CD1c-positive myeloid dendritic cell (primary cell): ENCODE measurements at regions not wholly inside any gene's neighbourhood (a gene's known extent, or its start where the extent isn't known, plus 50 kb on each side); places are given as distances from the start of the nearest gene placed in this dataset.

Source experiments
- DNase-seq: peaks from one replicate; pipeline ENCODE4 v3.0.0-alpha.2; 2016; ENCODE audit errors: extremely low spot score

DNA sequence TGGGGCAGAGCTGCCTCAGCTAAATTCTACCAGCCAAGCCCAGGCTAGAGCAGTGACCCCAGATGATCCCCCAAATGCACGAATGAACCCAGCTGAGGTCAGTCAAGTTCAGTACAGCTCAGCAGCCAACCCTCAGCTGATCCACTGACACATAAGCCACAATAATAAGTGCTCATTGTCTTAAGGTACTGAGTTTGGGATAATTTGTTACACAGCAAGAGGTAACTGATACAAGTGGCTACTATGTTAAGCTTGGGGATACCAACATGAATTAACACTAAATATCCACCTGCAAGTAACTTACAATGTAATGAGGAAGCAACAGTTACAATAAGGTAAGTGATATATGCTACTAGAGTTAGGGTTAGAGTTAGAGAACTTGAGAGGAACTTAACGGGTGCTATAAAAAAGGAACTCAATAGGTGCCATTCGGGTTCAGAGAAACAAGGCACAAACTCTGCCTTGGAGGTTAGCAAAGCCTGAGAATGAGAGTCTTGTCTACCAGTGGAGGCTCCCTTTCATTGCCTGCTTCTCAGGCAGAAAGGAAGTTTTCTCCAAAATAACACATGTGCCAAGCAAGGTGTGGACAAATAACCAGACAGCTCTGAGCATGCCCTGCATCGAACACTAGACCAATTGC lies 189.4 kb downstream of the ARL4C start:
- peak; percentile 39 for DNase-seq

DNA sequence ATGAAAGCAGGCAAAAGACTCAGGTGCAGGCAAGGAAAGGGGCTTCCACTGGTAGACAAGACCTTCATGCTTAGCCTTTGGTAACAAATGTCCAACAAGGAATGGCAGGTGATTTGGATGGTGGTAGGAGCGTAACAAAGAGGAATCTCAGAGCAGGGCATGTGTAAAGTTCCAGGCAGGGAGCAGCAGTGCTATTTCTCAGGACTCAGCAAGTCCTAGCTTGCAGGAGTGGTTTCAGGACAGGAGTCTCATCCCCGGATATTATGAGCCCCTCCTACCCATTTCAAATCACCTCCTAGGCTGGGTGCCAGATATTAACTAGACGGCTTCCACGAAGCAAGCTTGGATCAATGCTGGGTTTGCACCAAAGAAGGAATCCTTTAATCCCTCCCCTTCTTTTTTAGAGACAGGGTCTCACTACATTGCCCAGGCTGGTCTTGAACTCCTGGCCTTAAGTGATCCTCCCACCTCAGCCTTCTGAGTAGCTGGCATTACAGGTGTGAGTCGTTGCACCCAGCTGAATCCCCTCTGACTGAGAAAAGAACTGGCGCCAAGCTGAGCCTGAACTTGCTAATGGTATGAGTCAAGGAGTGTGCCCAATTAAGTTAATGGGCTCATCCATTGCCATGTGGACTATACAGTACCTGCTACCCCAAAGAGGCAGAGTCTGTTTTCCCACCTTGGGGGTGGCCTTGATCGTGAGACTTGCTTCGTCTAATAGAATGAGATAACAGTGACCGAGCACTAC lies 190.3 kb downstream of the ARL4C start:
- no peak for DNase-seq

DNA sequence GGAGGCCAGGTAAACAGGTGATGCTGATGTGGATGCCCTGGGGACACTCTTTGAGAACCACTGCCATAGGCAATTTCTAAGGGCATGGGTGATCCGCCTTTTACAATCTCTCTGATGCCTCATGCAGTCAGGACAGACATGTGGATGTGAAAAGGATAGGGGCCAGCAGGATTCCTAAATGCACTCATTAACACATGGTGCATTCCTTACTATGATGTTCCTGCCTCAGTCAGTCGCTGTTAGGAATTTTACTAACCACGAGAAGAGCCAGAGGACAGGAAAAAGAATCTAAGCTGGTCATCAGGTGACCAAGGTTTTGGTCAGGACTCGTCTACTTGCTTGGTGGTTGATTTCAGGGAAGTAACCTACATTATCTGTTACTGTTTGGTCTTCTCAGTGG lies 191.0 kb downstream of the ARL4C start:
- no peak for DNase-seq

GRCh38 chr2:234304950-234305349 lies 191.9 kb downstream of the ARL4C start:
- no peak for DNase-seq

DNA sequence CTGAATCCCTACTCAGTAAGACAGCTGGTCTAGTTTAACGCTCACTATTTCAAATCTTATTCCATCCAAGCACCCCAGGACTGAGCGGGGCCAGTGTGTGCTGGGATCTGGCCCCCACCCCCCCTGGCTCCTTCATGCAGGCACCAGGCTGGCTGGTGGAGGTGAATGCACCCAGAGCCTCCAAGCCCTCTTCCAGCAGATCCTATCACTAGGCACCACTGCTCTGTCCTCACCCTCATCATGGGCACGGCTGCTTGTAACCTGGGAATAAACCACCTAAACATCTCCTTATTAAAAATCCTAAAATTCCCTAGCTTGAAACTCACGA lies 194.3 kb downstream of the ARL4C start:
- no peak for DNase-seq

DNA sequence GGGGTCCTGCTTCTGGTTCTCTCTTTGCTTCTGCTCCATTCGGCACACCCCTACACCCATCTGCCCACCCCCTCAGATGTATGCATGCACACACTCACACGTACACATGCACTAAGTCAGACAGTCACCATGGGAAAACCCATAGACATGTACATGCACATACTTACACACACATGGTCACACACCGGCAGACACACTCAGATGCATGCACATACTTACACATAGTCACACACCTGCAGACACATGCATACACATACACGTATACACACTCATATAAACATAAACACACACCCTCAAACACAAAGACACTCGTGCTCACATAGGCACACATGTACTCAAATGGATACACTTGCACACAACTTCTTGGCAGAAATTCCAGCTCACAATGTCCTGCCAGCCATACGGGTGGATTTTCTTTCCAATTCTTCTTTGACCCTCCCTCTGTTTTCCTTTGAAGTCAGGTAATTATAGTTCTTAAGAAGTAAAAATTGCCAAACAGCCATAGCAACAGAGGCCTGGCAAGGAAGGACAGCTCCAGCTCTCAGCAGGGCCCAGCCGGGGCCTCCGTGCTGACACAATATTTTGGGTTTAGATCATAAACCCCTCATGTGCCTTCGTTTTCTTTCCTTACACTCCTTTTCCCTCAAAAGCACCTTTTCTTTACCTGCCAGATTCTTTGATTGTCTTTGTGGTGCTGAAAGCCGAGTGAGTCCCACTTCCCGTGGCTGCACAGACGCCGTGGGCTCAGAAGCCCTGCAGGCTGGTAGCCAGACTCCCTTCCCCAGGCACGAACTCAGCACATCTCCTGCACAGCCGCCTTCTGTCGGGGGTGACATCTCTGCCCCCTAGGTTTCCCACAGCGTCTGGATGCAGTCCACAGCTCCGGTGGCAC lies 195.7 kb downstream of the ARL4C start:
- DNase-seq: no peak

DNA sequence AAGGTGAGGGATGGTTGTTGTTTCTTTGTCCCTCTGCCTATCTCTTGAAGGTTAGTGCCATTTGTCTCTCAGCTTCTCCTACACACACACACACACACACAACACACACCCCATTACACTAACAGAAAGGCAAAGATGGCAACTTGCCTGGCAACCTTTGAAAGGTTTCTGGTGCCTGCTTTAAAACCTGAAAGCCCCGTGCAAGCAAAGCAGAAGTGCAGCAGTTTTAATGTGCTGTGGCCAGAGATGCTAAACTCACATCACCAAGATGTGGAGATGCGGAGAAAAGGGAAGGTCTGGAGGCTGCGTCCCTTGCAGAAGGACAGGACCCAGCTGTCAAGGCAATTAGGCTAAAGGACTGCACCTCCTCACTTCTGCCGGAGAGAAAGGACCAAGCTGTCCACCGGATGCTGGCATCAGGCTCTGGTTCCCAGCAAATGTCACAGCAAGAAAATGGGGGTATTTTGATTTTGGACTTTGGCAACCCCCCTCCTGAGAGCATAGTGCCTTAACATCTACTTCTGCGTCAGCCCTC lies 196.4 kb downstream of the ARL4C start:
- DNase-seq: no peak

- no peak for DNase-seq
Measured at GRCh38 chr2:234298918-234299317, 198.0 kb downstream of the ARL4C start.

DNA sequence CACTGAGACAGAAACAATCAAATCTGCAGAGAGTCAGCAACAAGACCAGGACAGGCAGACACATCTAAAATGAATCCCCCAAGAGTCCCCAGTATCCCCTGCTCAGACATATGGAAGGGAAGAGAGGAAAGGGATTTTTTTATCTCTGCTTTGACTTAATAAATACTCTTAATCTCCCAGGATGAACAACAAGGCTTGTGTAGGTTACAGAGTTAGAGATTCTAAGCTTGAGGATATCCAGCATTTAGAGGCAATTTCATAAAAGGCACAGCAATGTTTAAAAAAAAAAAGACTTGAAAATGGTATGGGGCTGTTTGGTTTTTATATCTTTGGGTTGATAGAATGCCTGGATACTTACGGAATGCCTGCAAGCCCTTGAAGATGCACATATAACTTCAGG lies 199.9 kb downstream of the ARL4C start:
- no peak for DNase-seq

- no peak for DNase-seq
Measured at GRCh38 chr2:234293973-234294372, 202.9 kb downstream of the ARL4C start.

DNA sequence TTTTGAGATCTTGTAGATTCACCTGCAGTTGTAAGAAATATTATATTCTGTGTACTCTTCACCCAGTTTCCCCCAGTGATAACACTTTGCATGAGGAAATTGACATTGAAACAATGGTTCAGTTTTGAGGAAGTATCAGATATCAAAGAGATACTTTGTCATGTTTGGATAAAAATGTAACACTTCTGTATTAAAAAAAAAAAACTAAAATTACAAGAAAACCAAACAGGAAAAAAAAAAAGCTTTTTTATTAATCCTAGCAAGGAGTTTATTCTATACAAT lies 204.0 kb downstream of the ARL4C start:
- no peak for DNase-seq

DNA sequence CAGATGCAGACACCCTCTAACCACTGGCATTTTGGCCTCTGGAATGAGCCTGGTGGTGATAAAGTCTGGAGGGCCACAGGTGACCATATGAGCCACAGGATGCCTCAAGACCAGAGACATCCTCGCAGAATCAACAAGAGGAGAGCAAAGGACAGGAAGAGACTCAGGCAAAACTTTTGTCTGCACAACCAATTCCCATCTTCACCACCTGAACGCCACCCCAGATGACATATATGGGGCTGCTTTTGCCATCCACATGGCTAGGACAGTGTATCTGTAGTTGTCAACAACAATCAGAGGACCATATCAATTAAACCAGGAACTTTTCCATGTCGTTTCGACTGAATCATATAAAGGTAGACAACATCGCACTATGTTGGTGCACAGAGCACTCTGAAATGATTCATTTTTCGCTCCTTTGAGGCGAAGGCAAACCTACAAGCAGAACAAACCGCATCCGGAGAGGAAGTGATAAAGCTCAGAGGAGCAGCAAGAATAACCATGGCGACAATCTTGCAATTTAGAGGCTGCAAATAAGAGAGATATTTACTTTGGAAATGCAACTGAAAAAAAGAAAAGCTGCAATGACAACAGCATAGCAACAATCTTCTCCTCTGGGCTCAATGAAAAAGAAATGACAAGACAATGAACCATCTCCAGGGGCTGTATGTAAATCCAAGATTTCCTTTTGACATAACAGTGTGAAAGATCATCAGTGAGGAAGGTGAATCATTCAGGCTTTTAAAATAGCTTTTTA lies 204.5 kb downstream of the ARL4C start:
- peak; percentile 90 for DNase-seq

DNA sequence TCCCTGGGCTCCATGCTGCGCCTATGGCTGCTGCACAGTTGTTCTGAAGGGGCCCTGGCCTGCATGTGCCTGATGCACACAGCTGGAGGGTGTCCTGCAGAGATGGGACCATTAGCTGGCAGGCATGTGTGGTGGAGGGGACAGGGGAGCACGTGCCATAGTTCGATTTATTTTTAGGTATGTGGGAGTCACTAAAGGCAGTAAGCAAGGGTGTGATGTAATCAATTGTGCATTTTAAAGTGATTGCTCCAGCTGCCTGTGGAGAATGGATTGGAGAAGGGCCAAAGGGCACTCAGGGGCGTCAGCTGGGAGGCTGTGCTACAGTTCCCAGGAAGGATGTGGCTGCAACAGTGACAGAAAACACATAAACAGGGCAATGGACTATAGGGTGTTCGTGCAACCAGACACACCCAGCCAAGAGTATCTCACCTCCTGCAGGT lies 205.1 kb downstream of the ARL4C start:
- DNase-seq: peak; percentile 86

DNA sequence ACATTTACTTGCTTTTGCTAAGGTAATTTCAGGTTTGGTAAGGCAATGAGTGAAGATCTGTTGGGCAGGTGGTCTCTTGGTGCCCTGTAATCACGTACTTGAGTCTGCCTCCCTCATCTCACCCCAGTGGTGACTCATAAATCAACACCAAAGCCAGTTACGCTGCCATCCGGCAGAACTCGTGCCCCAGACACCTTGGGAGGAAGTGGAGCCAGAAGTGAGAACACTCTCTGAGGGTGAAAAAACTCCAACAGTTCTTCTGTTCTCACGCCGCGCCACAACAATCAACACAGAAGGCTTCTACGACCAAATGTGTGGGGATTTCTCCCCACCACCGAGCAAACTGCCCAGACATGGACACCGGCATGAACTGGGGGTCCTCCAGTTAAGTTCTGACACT lies 206.2 kb downstream of the ARL4C start:
- peak; percentile 94 for DNase-seq

GRCh38 chr2:234289834-234290590 lies 206.9 kb downstream of the ARL4C start:
- peak; percentile 52 for DNase-seq

DNA sequence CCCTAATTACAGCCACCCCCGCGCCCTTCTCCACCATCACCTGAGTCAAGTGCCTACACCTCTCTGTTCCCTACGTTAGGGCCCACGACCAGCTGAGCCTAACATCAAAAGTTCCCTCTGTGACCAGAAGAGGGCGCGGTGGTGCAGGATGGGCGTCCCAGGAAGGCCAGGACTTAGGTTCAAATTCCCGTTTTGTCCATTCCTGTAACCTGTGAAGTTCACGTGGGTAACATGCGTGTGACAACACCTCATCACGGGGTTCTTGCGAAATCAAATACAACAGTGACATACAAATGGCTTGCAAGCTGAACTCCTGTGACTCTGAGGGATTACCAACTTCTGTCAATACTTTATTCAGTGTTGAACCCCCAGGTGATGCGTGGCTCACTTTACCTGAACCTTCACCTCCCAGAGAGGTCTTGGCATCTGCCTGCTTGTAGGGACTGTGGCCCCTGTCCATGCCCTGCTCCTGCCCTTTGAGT lies 207.9 kb downstream of the ARL4C start:
- DNase-seq: peak; percentile 91

DNA sequence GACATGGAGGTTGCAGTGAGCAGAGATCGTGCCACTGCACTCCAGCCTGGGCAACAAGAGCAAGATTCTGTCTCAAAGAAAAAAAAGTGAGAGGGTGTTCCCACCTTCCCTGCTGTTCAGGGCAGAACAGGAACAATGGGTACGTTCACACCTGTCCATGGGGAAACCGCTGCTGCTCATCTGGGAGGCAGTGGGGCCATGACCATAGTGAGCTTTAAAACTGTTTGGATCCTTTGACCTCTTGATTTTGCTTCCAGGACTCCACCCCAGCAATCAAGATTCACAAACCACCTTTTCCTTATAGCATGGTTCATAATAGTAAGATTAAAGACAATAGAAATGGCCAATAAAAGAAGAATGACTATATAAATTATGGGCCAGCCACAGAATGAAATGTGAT lies 209.2 kb downstream of the ARL4C start:
- DNase-seq: no peak

DNA sequence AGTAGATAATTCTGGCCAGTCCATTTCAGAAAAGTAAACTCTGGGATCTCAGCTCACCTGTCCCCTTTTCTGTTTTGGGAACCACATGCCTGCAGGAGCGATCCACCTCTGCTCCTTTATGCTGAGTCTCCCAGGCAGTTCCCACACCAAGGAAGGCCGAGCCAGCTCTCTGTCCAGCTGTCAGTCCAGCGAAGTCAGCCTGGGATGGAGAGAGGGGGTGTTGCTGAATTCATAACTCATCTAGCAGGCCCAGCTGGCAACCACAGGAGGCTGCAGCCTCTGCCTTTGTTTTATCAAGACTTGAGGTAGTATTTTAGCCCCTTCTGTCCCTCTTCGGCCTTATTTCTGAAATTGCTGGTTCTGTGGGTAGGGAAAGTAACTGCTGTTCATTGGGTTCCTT lies 209.9 kb downstream of the ARL4C start:
- DNase-seq: no peak

GRCh38 chr2:234286118-234286598 lies 210.7 kb downstream of the ARL4C start:
- DNase-seq: no peak

- no peak for DNase-seq
Measured at GRCh38 chr2:234285541-234285940, 211.3 kb downstream of the ARL4C start.

DNA sequence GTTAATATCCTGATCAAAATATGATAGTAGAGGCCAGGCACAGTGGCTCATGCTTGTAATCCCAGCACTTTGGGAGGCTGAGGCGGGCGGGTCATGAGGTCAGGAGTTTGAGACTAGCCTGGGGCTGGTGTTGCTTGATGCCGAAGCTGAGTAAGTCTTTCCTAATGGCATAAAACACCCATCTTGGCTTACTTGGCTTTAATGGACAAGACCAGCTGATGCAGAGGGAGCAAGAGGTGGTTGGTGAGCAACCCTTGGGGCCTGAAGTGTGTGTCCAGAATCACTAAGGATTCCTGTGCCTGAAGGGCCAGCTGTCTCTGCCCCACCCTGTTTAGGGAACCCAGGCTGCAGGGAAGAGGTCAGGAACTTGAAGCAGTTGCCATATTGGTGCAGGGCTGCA lies 217.2 kb downstream of the ARL4C start:
- no peak for DNase-seq
